ENCODE measurements at regions not wholly inside any gene's neighbourhood (a gene's known extent, or its start where the extent isn't known, plus 50 kb on each side); places are given as distances from the start of the nearest gene placed in this dataset.

GRCh38 chr10:113985297-113985844 lies 58.3 kb upstream of the ADRB1 start (continued):
- TF ChIP-seq ZBTB34 (CRISPR knock-in tag; IDR thresholded peaks at IDR 0.05) (no peak), ZNF646 (CRISPR knock-in tag; IDR thresholded peaks at IDR 0.05) (no peak), HMGA1 (CRISPR knock-in tag; conservative IDR thresholded peaks at IDR 0.05) (no peak)

GRCh38 chr10:113986316-113986715 lies 57.4 kb upstream of the ADRB1 start:
- WGBS (ENCODE audit: low lambda C conversion rate): 16% methylated on average over 6 of the region's 6 CpGs
- TF ChIP-seq ZNF446 (CRISPR knock-in tag; IDR thresholded peaks at IDR 0.05): no peak
- no peak for ATAC-seq
- Histone ChIP-seq H3K4me3 (replicated peaks in 1 of 3; ENCODE audit: insufficient read depth in 1 of 3, low read depth in 2 of 3, low read length in 3 of 3) (no peak overlapping the region), H3K27me3 (ENCODE audit: control insufficient read depth in 1 of 2, insufficient read depth in 2 of 2, low read length in 2 of 2) (peaks cover 0 to 9% of the 10 kb centered on the region in 2 experiments; a peak in 1 of 5 replicates), H4K20me1 (ENCODE audit: insufficient read depth, low read length) (no peaks in the 10 kb centered on the region), H3K36me3 (replicated peaks in 1 of 2; ENCODE audit: control insufficient read depth in 1 of 2, insufficient read depth in 2 of 2, low read length in 2 of 2) (no peaks in the 10 kb centered on the region), H3K4me2 (ENCODE audit: low read depth, low read length) (no peak overlapping the region), H2AFZ (ENCODE audit: low read length) (no peak overlapping the region), H3K27ac (ENCODE audit: extremely low read length, insufficient read depth, low read length) (no peak overlapping the region), H3K9ac (ENCODE audit: insufficient read depth, low read depth, low read length) (no peak overlapping the region), H3K4me1 (ENCODE audit: insufficient read depth, low read length) (no peaks in the 10 kb centered on the region), H3K9me3 (ENCODE audit: low read length) (no peaks in the 10 kb centered on the region), H3K79me2 (ENCODE audit: insufficient read depth, low read length) (no peaks in the 10 kb centered on the region)
- ChIA-PET POLR2A (no interaction called here), CTCF (ENCODE audit: low intra/inter-chr PET ratio, low total read pairs) (no interaction called here)
- intact Hi-C loops (cut with micrococcal nuclease; ENCODE audit: unreplicated experiment) (no loop called here), in situ Hi-C loops (cut with HindIII; ENCODE audit: extremely low pct_ligation_motif_present, low pct_unique_long_range_greater_than_20kb) (no loop called here)
- FAIRE-seq: no peak
- DNase-seq (ENCODE audit: low spot score): no peak
- BruUV-seq (replicated peaks): no TSS peak
